BE2C (cell line): ENCODE measurements at regions not wholly inside any gene's neighbourhood (a gene's known extent, or its start where the extent isn't known, plus 50 kb on each side); places are given as distances from the start of the nearest gene placed in this dataset.

Experiments used
- DNase-seq: peaks from one replicate; pipeline ENCODE4 v3.0.0-alpha.2; 2020
- H3K27me3 ChIP-seq: fragments of 250-450 bp; sonication (Bioruptor Pico); 2 replicates; pipeline ENCODE4 v1.5.1; 2020; ENCODE audit warnings: mild to moderate bottlenecking
- H3K36me3 ChIP-seq: fragments of 250-450 bp; sonication (Bioruptor Pico); 2 replicates; pipeline ENCODE4 v1.5.1; 2020; ENCODE audit warnings: mild to moderate bottlenecking
- H3K4me1 ChIP-seq: fragments of 250-450 bp; sonication (Bioruptor Pico); 2 replicates; pipeline ENCODE4 v1.5.1; 2020
- H3K4me3 ChIP-seq: 2 replicates; pipeline ENCODE4 v1.5.1; 2011; ENCODE audit warnings: low read depth, low read length
- H3K9me3 ChIP-seq: fragments of 250-450 bp; sonication (Bioruptor Pico); 2 replicates; pipeline ENCODE4 v1.5.1; 2020
- TF ChIP-seq, protein P1 (sequence below): IDR thresholded peaks from 2 replicates; pipeline ENCODE4 v1.5.1; 2012; ENCODE audit warnings: mild to moderate bottlenecking, low read depth, low read length

DNA sequence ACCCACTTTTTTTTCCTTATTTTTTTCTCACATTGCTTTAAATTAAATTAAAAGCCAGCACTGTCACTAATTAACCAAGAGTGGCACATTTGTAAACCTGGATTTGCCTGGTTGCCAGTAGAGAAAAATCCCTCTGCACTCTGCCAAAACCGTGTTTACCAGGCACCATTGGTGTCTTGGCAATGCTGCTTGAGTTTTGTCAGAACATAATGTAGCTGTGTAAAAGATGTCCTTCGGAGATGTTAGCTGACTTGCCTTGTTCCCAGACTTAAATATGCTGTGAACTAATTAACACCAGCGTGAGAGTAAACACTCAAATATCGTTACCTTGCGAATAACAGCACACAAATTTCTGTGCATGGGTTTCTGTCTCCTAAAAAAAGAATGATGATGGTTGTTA, 694.9 kb upstream of the ID4 start:
- TF ChIP-seq, protein P1, sequence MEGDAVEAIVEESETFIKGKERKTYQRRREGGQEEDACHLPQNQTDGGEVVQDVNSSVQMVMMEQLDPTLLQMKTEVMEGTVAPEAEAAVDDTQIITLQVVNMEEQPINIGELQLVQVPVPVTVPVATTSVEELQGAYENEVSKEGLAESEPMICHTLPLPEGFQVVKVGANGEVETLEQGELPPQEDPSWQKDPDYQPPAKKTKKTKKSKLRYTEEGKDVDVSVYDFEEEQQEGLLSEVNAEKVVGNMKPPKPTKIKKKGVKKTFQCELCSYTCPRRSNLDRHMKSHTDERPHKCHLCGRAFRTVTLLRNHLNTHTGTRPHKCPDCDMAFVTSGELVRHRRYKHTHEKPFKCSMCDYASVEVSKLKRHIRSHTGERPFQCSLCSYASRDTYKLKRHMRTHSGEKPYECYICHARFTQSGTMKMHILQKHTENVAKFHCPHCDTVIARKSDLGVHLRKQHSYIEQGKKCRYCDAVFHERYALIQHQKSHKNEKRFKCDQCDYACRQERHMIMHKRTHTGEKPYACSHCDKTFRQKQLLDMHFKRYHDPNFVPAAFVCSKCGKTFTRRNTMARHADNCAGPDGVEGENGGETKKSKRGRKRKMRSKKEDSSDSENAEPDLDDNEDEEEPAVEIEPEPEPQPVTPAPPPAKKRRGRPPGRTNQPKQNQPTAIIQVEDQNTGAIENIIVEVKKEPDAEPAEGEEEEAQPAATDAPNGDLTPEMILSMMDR: no peak
- Histone ChIP-seq H3K36me3 (no peaks in the 10 kb centered on the region), H3K4me1 (no peaks in the 10 kb centered on the region)

GRCh38 chr6:19150307-19150706, 686.9 kb upstream of the ID4 start:
- TF ChIP-seq, protein P1: no peak
- H3K4me1 ChIP-seq: no peaks in the 10 kb centered on the region
- H3K9me3 ChIP-seq: no peaks in the 10 kb centered on the region
- no peak overlapping the region for H3K4me3 ChIP-seq
- no peak for DNase-seq
- H3K27me3 ChIP-seq: no peaks in the 10 kb centered on the region
- H3K36me3 ChIP-seq: no peaks in the 10 kb centered on the region

More for the DNA sequence above, 694.9 kb upstream of the ID4 start:
- Histone ChIP-seq H3K9me3 (no peaks in the 10 kb centered on the region; the same call in 1 of the 2 replicates), H3K4me3 (no peak overlapping the region), H3K27me3 (no peaks in the 10 kb centered on the region)
- DNase-seq: no peak

GRCh38 chr6:19153270-19153980, 683.7 kb upstream of the ID4 start:
- no peaks in the 10 kb centered on the region for H3K36me3 ChIP-seq
- H3K4me3 ChIP-seq: no peak overlapping the region
- DNase-seq: no peak
- no peaks in the 10 kb centered on the region; the same call in 1 of the 2 replicates for H3K9me3 ChIP-seq
- H3K27me3 ChIP-seq: no peaks in the 10 kb centered on the region
- TF ChIP-seq, protein P1: no peak
- no peaks in the 10 kb centered on the region for H3K4me1 ChIP-seq

DNA sequence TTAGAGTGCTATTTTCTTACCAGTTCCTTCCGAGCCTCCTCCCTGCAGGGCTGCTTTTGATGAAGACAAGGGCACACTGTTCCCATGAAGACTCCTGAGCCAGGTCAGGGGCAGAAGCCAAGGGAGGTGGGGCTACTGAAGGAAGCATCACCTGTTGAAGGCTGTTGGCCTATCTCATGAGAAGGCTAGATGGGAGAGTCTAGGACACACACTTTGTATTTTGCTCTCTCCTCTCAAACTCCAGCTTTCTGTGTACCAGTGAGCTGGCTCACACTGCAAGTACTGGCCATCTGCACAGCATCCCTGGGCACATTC, 683.2 kb upstream of the ID4 start:
- Histone ChIP-seq H3K36me3 (no peaks in the 10 kb centered on the region), H3K9me3 (no peaks in the 10 kb centered on the region; the same call in 1 of the 2 replicates), H3K4me3 (no peak overlapping the region), H3K4me1 (no peaks in the 10 kb centered on the region), H3K27me3 (no peaks in the 10 kb centered on the region)
- TF ChIP-seq, protein P1: no peak
- DNase-seq: no peak

- H3K36me3 ChIP-seq: no peaks in the 10 kb centered on the region
- H3K4me3 ChIP-seq: no peak overlapping the region
- no peaks in the 10 kb centered on the region; the same call in 1 of the 2 replicates for H3K9me3 ChIP-seq
- no peaks in the 10 kb centered on the region for H3K27me3 ChIP-seq
- TF ChIP-seq, protein P1: no peak
- no peak for DNase-seq
- H3K4me1 ChIP-seq: no peaks in the 10 kb centered on the region
These were observed 680.7 kb upstream of the ID4 start for GRCh38 chr6:19156443-19156842.

DNA sequence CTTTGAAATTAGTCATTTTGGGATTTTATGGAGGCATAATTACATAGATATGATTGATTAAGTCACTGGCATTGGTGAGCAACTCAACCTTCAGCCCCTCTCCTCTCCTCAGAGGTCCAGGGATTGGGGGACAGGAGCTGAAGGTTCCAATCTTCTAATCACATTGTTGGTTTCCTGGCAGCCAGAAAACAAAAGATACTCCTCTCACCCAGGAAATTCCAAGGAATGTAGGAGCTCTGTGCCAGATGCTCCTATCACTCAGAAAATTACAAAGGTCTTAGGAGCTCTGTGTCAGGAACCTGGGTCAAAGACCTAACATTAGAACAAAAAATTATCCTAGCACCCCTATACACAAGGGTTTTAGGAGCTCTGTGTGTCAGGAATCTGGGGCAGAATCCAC, 679.7 kb upstream of the ID4 start:
- H3K36me3 ChIP-seq: no peaks in the 10 kb centered on the region
- no peaks in the 10 kb centered on the region; the same call in 1 of the 2 replicates for H3K9me3 ChIP-seq
- H3K27me3 ChIP-seq: no peaks in the 10 kb centered on the region
- H3K4me3 ChIP-seq: no peak overlapping the region
- no peak for DNase-seq
- TF ChIP-seq, protein P1: no peak
- H3K4me1 ChIP-seq: no peaks in the 10 kb centered on the region
